AG09309 (cell line): ENCODE measurements at regions not wholly inside any gene's neighbourhood (a gene's known extent, or its start where the extent isn't known, plus 50 kb on each side); places are given as distances from the start of the nearest gene placed in this dataset.

ENCODE experiments used
- DNase-seq: peaks from one replicate; pipeline ENCODE4 v3.0.0-alpha.2; 2010; ENCODE audit warnings: low read depth
- H3K4me3 ChIP-seq: 2 replicates; pipeline ENCODE4 v1.5.1; 2011; ENCODE audit warnings: mild to moderate bottlenecking, low read depth, low read length, moderate library complexity; ENCODE audit not compliant: control insufficient read depth
- TF ChIP-seq, protein P1 (sequence below): IDR thresholded peaks from 2 replicates; pipeline ENCODE4 v1.5.1; 2011; ENCODE audit warnings: mild to moderate bottlenecking, low read depth, low read length, inconsistent platforms; ENCODE audit not compliant: insufficient read depth, control insufficient read depth; ENCODE audit errors: missing control alignments

- DNase-seq: peak; percentile 14
- TF ChIP-seq, protein P1, sequence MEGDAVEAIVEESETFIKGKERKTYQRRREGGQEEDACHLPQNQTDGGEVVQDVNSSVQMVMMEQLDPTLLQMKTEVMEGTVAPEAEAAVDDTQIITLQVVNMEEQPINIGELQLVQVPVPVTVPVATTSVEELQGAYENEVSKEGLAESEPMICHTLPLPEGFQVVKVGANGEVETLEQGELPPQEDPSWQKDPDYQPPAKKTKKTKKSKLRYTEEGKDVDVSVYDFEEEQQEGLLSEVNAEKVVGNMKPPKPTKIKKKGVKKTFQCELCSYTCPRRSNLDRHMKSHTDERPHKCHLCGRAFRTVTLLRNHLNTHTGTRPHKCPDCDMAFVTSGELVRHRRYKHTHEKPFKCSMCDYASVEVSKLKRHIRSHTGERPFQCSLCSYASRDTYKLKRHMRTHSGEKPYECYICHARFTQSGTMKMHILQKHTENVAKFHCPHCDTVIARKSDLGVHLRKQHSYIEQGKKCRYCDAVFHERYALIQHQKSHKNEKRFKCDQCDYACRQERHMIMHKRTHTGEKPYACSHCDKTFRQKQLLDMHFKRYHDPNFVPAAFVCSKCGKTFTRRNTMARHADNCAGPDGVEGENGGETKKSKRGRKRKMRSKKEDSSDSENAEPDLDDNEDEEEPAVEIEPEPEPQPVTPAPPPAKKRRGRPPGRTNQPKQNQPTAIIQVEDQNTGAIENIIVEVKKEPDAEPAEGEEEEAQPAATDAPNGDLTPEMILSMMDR: no peak
- H3K4me3 ChIP-seq: no peak overlapping the region
These were observed 238.2 kb downstream of the B3GLCT start for GRCh38 chr13:31437975-31438374.

GRCh38 chr13:31440132-31440531 is 240.4 kb downstream of the B3GLCT start:
- no peak for DNase-seq
- TF ChIP-seq, protein P1: no peak
- H3K4me3 ChIP-seq: no peak overlapping the region

DNA sequence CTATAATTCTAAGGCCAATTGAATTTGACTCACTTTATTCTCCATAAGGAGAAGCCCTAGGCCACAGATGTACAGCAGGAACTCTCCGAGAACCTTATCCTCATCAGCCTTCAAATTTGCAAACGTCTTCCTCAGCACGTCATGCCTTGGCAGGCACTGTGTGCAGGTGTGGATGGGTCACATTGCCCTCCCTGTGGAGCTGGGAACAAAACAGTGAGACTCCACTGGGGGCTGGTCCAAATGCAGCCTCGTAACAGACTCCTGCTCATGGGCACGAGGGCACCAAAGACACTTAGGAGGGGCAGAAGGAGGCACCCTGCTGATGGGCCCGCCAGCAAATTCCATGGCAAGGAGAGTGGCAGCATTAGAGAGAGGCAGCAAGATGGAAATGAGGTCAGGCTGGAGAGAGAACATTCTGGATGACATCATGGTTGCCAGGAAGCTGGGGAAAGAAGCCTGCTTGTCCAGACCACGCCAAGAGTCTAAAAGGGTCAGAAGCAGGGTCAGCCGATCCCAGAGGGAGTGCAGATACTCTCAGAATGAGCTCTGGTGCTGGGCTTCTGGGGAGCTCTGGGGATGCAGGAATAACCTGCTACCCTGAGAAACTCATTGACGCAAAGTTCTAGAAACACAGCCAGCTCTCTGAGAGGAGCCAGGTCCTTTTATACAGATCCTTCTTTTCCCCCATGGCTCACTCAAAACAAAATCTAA is 242.2 kb downstream of the B3GLCT start:
- no peak for DNase-seq
- no peak overlapping the region for H3K4me3 ChIP-seq
- TF ChIP-seq, protein P1: no peak

GRCh38 chr13:31442571-31442970 is 242.8 kb downstream of the B3GLCT start:
- H3K4me3 ChIP-seq: no peak overlapping the region
- TF ChIP-seq, protein P1: no peak
- DNase-seq: no peak

DNA sequence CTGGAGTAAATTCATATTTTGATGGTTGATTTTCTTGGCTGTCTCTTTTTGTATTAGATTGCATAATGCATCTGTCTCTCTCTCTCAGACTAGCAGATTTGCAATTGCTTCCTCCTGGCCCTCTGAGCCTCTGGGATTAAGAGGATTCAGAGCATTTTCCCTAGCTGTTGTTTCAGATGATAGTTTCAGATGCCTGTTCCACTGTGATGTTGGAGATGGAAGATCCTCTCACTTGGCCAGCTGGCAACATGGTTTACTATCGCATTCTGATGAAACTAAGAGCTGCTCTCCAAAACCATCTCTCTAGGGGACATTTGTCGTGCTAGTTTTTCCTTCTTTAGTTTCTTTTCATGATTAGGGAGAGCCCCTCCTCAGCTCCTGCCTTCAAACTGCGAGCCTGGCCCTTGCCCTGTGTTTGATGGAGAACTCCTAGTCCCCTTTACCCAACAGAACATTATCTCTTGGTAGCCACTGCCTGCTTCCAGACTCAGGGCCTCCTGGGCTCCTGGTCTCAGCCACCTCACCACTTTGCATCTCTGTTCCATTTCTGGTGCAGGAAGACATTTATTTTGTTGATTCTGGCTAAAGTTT is 244.6 kb downstream of the B3GLCT start:
- no peak overlapping the region for H3K4me3 ChIP-seq

DNA sequence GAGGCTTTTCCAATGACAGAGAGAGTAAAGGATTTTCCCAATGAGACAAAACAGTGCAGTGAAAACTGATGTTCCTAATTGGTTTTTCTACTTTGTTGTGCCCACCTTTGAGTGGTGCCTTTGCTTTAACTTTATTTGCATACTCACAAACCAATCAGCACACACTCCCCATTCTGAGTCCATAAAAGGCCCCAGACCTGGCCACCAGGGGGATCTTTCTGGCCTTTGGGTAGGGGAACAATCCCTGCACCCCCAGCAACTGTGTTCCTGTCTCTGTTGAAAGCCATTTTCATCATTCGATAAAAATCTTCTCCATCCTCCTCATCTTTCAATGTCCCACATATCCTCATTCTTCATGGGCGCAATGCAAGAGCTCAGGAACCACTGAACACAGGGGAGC is 252.8 kb downstream of the B3GLCT start:
- TF ChIP-seq, protein P1: no peak
- H3K4me3 ChIP-seq: no peak overlapping the region
- no peak for DNase-seq

More for the DNA sequence above, 244.6 kb downstream of the B3GLCT start:
- TF ChIP-seq, protein P1: no peak
- DNase-seq: no peak
